Cardiac muscle cell (in vitro differentiated cells and primary cell): ENCODE measurements at regions not wholly inside any gene's neighbourhood (a gene's known extent, or its start where the extent isn't known, plus 50 kb on each side); places are given as distances from the start of the nearest gene placed in this dataset.

ENCODE experiments used
- DNase-seq, 2 donors: peaks; one replicate each; pipeline versions ENCODE4 v3.0.0 to v3.0.0-alpha.2; 2010 to 2017; ENCODE audit warnings: low read depth in 1 of 2, low spot score in 1 of 2
- H3K27ac ChIP-seq: fragments of 200-600 bp; sonication (generic); 2 replicates; pipeline ENCODE4 v1.5.1; 2016
- H3K27me3 ChIP-seq: fragments of 200-600 bp; sonication (generic); 2 replicates; pipeline ENCODE4 v1.6.0; 2016; ENCODE audit warnings: control low read depth
- H3K36me3 ChIP-seq: fragments of 200-600 bp; sonication (generic); 2 replicates; pipeline ENCODE4 v1.5.1; 2016; ENCODE audit warnings: control low read depth
- H3K4me1 ChIP-seq: fragments of 200-600 bp; sonication (generic); 2 replicates; pipeline ENCODE4 v1.8.1; 2017; ENCODE audit warnings: low read depth, mild to moderate bottlenecking, mixed run types
- H3K4me3 ChIP-seq: fragments of 200-600 bp; sonication (generic); 2 replicates; pipeline ENCODE4 v1.5.1; 2016; ENCODE audit warnings: mild to moderate bottlenecking
- H3K9me3 ChIP-seq: fragments of 200-600 bp; sonication (generic); 2 replicates; pipeline ENCODE4 v1.5.1; 2017; ENCODE audit warnings: low read depth, mild to moderate bottlenecking, control low read depth
- CTCF ChIP-seq: IDR thresholded peaks from 2 replicates; pipeline ENCODE4 v1.5.1; 2012; ENCODE audit warnings: low read depth, mild to moderate bottlenecking, low read length

- no peaks in the 10 kb centered on the region for H3K4me1 ChIP-seq
- no peak for TF ChIP-seq CTCF
- no peaks in the 10 kb centered on the region for H3K27me3 ChIP-seq
- no peaks in the 10 kb centered on the region for H3K9me3 ChIP-seq
- H3K27ac ChIP-seq = no peak overlapping the region
- no peak for DNase-seq
- H3K36me3 ChIP-seq = no peaks in the 10 kb centered on the region
- no peak overlapping the region for H3K4me3 ChIP-seq
Measured at GRCh38 chr7:24049296-24049695, 234.7 kb upstream of the NPY start.

- H3K27me3 ChIP-seq = peaks cover 4% of the 10 kb centered on the region
- H3K4me1 ChIP-seq = no peaks in the 10 kb centered on the region
- DNase-seq = no peak
- H3K4me3 ChIP-seq = no peak overlapping the region
- H3K27ac ChIP-seq = no peak overlapping the region
- H3K9me3 ChIP-seq = no peaks in the 10 kb centered on the region
- no peaks in the 10 kb centered on the region for H3K36me3 ChIP-seq
- TF ChIP-seq CTCF = no peak
Measured at GRCh38 chr7:24050991-24051560, 232.9 kb upstream of the NPY start.

GRCh38 chr7:24051651-24052050 lies 232.3 kb upstream of the NPY start:
- no peaks in the 10 kb centered on the region for H3K36me3 ChIP-seq
- no peak overlapping the region for H3K27ac ChIP-seq
- H3K9me3 ChIP-seq = no peaks in the 10 kb centered on the region
- H3K4me1 ChIP-seq = no peaks in the 10 kb centered on the region
- no peak for TF ChIP-seq CTCF
- peaks cover 4% of the 10 kb centered on the region for H3K27me3 ChIP-seq
- no peak overlapping the region for H3K4me3 ChIP-seq
- DNase-seq = no peak

GRCh38 chr7:24052572-24053260 lies 231.3 kb upstream of the NPY start:
- Histone ChIP-seq H3K27ac (no peak overlapping the region), H3K27me3 (peaks cover 4% of the 10 kb centered on the region), H3K36me3 (no peaks in the 10 kb centered on the region), H3K4me3 (no peak overlapping the region), H3K9me3 (no peaks in the 10 kb centered on the region), H3K4me1 (no peaks in the 10 kb centered on the region)
- peak in 1 of 2 donors; percentile 46 for DNase-seq
- TF ChIP-seq CTCF = no peak

GRCh38 chr7:24054236-24054635 lies 229.8 kb upstream of the NPY start:
- no peak for TF ChIP-seq CTCF
- no peak overlapping the region for H3K27ac ChIP-seq
- H3K27me3 ChIP-seq = peaks cover 4% of the 10 kb centered on the region
- H3K4me1 ChIP-seq = no peaks in the 10 kb centered on the region
- H3K9me3 ChIP-seq = no peaks in the 10 kb centered on the region
- H3K4me3 ChIP-seq = no peak overlapping the region
- no peaks in the 10 kb centered on the region for H3K36me3 ChIP-seq
- no peak for DNase-seq
